BLaER1 treated with 17β-estradiol and CSF1 and Interleukin-3, amounts not matched to agents 10 nM and 100 nM (cell line): ENCODE measurements at regions not wholly inside any gene's neighbourhood (a gene's known extent, or its start where the extent isn't known, plus 50 kb on each side); places are given as distances from the start of the nearest gene placed in this dataset.
"Not testable (repeated sequence)": the region's sequence is repeated elsewhere in the genome, so short reads cannot be mapped to it uniquely, and the experiment has no call there.

Experiments
- H3K27ac ChIP-seq, 11 experiments: shearing (Covaris generic); formaldehyde crosslinking; 2 replicates each; pipeline ENCODE4 v1.8.1; 2022
- H3K27me3 ChIP-seq, 11 experiments: shearing (Covaris generic); formaldehyde crosslinking; 2 replicates each; pipeline ENCODE4 v1.8.1; 2022
- H3K36me3 ChIP-seq, 11 experiments: shearing (Covaris generic); formaldehyde crosslinking; 2 replicates each; pipeline ENCODE4 v1.8.1; 2022
- H3K4me1 ChIP-seq, 10 experiments: shearing (Covaris generic); formaldehyde crosslinking; 2 replicates each; pipeline ENCODE4 v1.8.1; 2022
- H3K4me2 ChIP-seq, 11 experiments: shearing (Covaris generic); formaldehyde crosslinking; 2 replicates each; pipeline ENCODE4 v1.8.1; 2022
- H3K4me3 ChIP-seq, 10 experiments: shearing (Covaris generic); formaldehyde crosslinking; 2 replicates each; pipeline ENCODE4 v1.8.1; 2022
- H3K9ac ChIP-seq, 11 experiments: shearing (Covaris generic); formaldehyde crosslinking; 2 replicates each; pipeline ENCODE4 v1.8.1; 2022
- H3K9me3 ChIP-seq, 11 experiments: shearing (Covaris generic); formaldehyde crosslinking; replicated peaks in 1 of 11; 2 replicates each; pipeline ENCODE4 v1.8.1; 2022
- H4K20me1 ChIP-seq, 11 experiments: shearing (Covaris generic); formaldehyde crosslinking; 2 replicates each; pipeline ENCODE4 v1.8.1; 2022
- Cebpa-rat ChIP-seq, 11 experiments: shearing (Covaris generic); IDR thresholded peaks; 2 replicates each; pipeline ENCODE4 v1.8.1; 2022

GRCh38 chr5:28632607-28633006, 1594.2 kb upstream of the CDH9 start:
- Histone ChIP-seq H3K9ac (no peak overlapping the region), H3K27ac (no peak overlapping the region), H3K4me3 (no peak overlapping the region), H3K4me1 (no peaks in the 10 kb centered on the region), H3K9me3 (no peaks in the 10 kb centered on the region), H3K36me3 (no peaks in the 10 kb centered on the region), H3K4me2 (no peak overlapping the region), H3K27me3 (no peaks in the 10 kb centered on the region), H4K20me1 (no peaks in the 10 kb centered on the region)
- TF ChIP-seq Cebpa-rat (IDR thresholded peaks at IDR 0.05), result no peak

- no peak overlapping the region for H3K9ac ChIP-seq
- TF ChIP-seq Cebpa-rat (IDR thresholded peaks at IDR 0.05), result no peak
- H3K4me2 ChIP-seq, result no peak overlapping the region
- no peak overlapping the region for H3K27ac ChIP-seq
- H3K4me1 ChIP-seq, result no peaks in the 10 kb centered on the region
- no peaks in the 10 kb centered on the region for H3K27me3 ChIP-seq
- H3K36me3 ChIP-seq, result no peaks in the 10 kb centered on the region
- H4K20me1 ChIP-seq, result no peaks in the 10 kb centered on the region
- peaks cover 0 to 14% (median 0%) of the 10 kb centered on the region in 11 experiments; a peak in 4 of 22 replicates for H3K9me3 ChIP-seq
- H3K4me3 ChIP-seq, result no peak overlapping the region
These were observed 1565.5 kb upstream of the CDH9 start for GRCh38 chr5:28603869-28604268.

- Histone ChIP-seq H3K27me3 (no peaks in the 10 kb centered on the region), H3K27ac (no peak overlapping the region), H3K4me2 (no peak overlapping the region), H3K4me1 (no peaks in the 10 kb centered on the region), H3K4me3 (no peak overlapping the region), H4K20me1 (no peaks in the 10 kb centered on the region), H3K36me3 (no peaks in the 10 kb centered on the region), H3K9ac (no peak overlapping the region), H3K9me3 (peaks cover 0 to 10% (median 0%) of the 10 kb centered on the region in 11 experiments; a peak in 3 of 22 replicates)
- no peak for TF ChIP-seq Cebpa-rat (IDR thresholded peaks at IDR 0.05)
These were observed 1564.0 kb upstream of the CDH9 start for GRCh38 chr5:28602429-28602828.

- H3K4me1 ChIP-seq, H3K27me3 ChIP-seq, H3K36me3 ChIP-seq, H3K27ac ChIP-seq, H4K20me1 ChIP-seq, H3K4me3 ChIP-seq, H3K9ac ChIP-seq, H3K9me3 ChIP-seq, H3K4me2 ChIP-seq: not testable (repeated sequence)
These were observed 1558.3 kb upstream of the CDH9 start for GRCh38 chr5:28596707-28597106.

GRCh38 chr5:28580616-28581015, 1542.2 kb upstream of the CDH9 start:
- no peak overlapping the region for H3K4me3 ChIP-seq
- H3K27ac ChIP-seq, result no peak overlapping the region
- peaks cover 0 to 9% (median 0%) of the 10 kb centered on the region in 10 experiments; a peak in 7 of 20 replicates for H3K4me1 ChIP-seq
- peak overlapping the region in 2 of 11 experiments; percentile 3 to 20; a peak in 3 of 22 replicates for H3K4me2 ChIP-seq
- peaks cover 0 to 6% (median 0%) of the 10 kb centered on the region in 11 experiments; a peak in 1 of 22 replicates for H3K9me3 ChIP-seq
- no peaks in the 10 kb centered on the region for H3K36me3 ChIP-seq
- no peak for TF ChIP-seq Cebpa-rat (IDR thresholded peaks at IDR 0.05)
- H4K20me1 ChIP-seq, result no peaks in the 10 kb centered on the region
- H3K9ac ChIP-seq, result no peak overlapping the region
- H3K27me3 ChIP-seq, result no peaks in the 10 kb centered on the region

- Histone ChIP-seq H3K4me3 (no peak overlapping the region), H3K9ac (no peak overlapping the region), H3K27me3 (no peaks in the 10 kb centered on the region), H3K27ac (peak overlapping the region in 2 of 11 experiments; percentile 10 to 12; a peak in 3 of 22 replicates), H3K9me3 (peaks cover 0 to 6% (median 0%) of the 10 kb centered on the region in 11 experiments; a peak in 2 of 22 replicates), H4K20me1 (no peaks in the 10 kb centered on the region), H3K4me2 (no peak overlapping the region), H3K36me3 (no peaks in the 10 kb centered on the region), H3K4me1 (peaks cover 0 to 26% (median 5%) of the 10 kb centered on the region in 10 experiments; a peak in 7 of 20 replicates)
- TF ChIP-seq Cebpa-rat (IDR thresholded peaks at IDR 0.05), result no peak
These were observed 1537.6 kb upstream of the CDH9 start for GRCh38 chr5:28576022-28576421.

GRCh38 chr5:28575368-28575767, 1537.0 kb upstream of the CDH9 start:
- Histone ChIP-seq H3K27me3 (no peaks in the 10 kb centered on the region), H3K9ac (no peak overlapping the region), H3K4me1 (peaks cover 0 to 20% (median 5%) of the 10 kb centered on the region in 10 experiments; a peak in 7 of 20 replicates), H3K36me3 (no peaks in the 10 kb centered on the region), H3K4me2 (no peak overlapping the region; a peak in 4 of 22 replicates), H3K9me3 (peaks cover 0 to 6% (median 0%) of the 10 kb centered on the region in 11 experiments; a peak in 2 of 22 replicates), H3K27ac (peak overlapping the region in 2 of 11 experiments; percentile 10 to 12; a peak in 3 of 22 replicates), H4K20me1 (no peaks in the 10 kb centered on the region), H3K4me3 (no peak overlapping the region)
- TF ChIP-seq Cebpa-rat (IDR thresholded peaks at IDR 0.05), result no peak

GRCh38 chr5:28574606-28575005, 1536.2 kb upstream of the CDH9 start:
- no peak for TF ChIP-seq Cebpa-rat (IDR thresholded peaks at IDR 0.05)
- Histone ChIP-seq H3K27ac (no peak overlapping the region; a peak in 1 of 22 replicates), H3K36me3 (no peaks in the 10 kb centered on the region)

GRCh38 chr5:28567048-28567447, 1528.7 kb upstream of the CDH9 start:
- Histone ChIP-seq H3K9ac (no peak overlapping the region), H3K36me3 (no peaks in the 10 kb centered on the region)

More at GRCh38 chr5:28574606-28575005, 1536.2 kb upstream of the CDH9 start:
- no peaks in the 10 kb centered on the region for H4K20me1 ChIP-seq
- H3K4me3 ChIP-seq, result no peak overlapping the region
- H3K9me3 ChIP-seq, result peaks cover 0 to 6% (median 0%) of the 10 kb centered on the region in 11 experiments; a peak in 2 of 22 replicates
- H3K27me3 ChIP-seq, result no peaks in the 10 kb centered on the region
- H3K4me1 ChIP-seq, result peaks cover 0 to 20% (median 5%) of the 10 kb centered on the region in 10 experiments; a peak in 7 of 20 replicates
- peak overlapping the region in 3 of 11 experiments; percentile 0 to 12 (median 11); a peak in 5 of 22 replicates for H3K4me2 ChIP-seq
- no peak overlapping the region for H3K9ac ChIP-seq

GRCh38 chr5:28561522-28561921, 1523.1 kb upstream of the CDH9 start:
- TF ChIP-seq Cebpa-rat (IDR thresholded peaks at IDR 0.05), result no peak
- Histone ChIP-seq H3K27me3 (no peaks in the 10 kb centered on the region), H4K20me1 (no peaks in the 10 kb centered on the region), H3K4me3 (no peak overlapping the region), H3K27ac (no peak overlapping the region), H3K36me3 (no peaks in the 10 kb centered on the region), H3K9me3 (peaks cover 0 to 10% (median 0%) of the 10 kb centered on the region in 11 experiments; a peak in 3 of 22 replicates), H3K4me1 (no peaks in the 10 kb centered on the region), H3K4me2 (no peak overlapping the region), H3K9ac (no peak overlapping the region)

More at GRCh38 chr5:28567048-28567447, 1528.7 kb upstream of the CDH9 start:
- Histone ChIP-seq H4K20me1 (no peaks in the 10 kb centered on the region), H3K27me3 (no peaks in the 10 kb centered on the region), H3K27ac (no peak overlapping the region), H3K4me3 (no peak overlapping the region), H3K4me2 (no peak overlapping the region), H3K9me3 (peaks cover 0 to 7% (median 0%) of the 10 kb centered on the region in 11 experiments; a peak in 4 of 22 replicates), H3K4me1 (peaks cover 0 to 4% (median 0%) of the 10 kb centered on the region in 10 experiments; a peak in 1 of 20 replicates)
- TF ChIP-seq Cebpa-rat (IDR thresholded peaks at IDR 0.05), result no peak
